T-cell (primary cell): ENCODE measurements at regions not wholly inside any gene's neighbourhood (a gene's known extent, or its start where the extent isn't known, plus 50 kb on each side); places are given as distances from the start of the nearest gene placed in this dataset.

ENCODE experiments used
- ATAC-seq, 4 experiments: fragments of 200-7000 bp in 3 of 4; fragments of 150-1000 bp in 1 of 4; cut with Tn5 transposase; replicated peaks in 1 of 4; 1 replicate in 3 of 4; 2 replicates in 1 of 4; pipeline ENCODE4 v1.10.0; 2021; ENCODE audit warnings: moderate library complexity in 3 of 4, mild to moderate bottlenecking in 2 of 4, moderate number of reproducible peaks in 1 of 4
- CTCF ChIA-PET, 2 donors: fragments of 300-600 bp; sonication (Branson Sonifier 250); formaldehyde crosslinking; loops; one replicate each; lab custom pipeline; 2022; ENCODE audit warnings: antibody characterized with exemption in 2 of 2; lab: Charles Lee
- POLR2A ChIA-PET, 2 donors: fragments of 300-600 bp; sonication (Branson Sonifier 250); formaldehyde crosslinking; loops; one replicate each; lab custom pipeline; 2022; ENCODE audit warnings: antibody characterized with exemption in 2 of 2; lab: Charles Lee
- DNase-seq, 35 experiments: peaks; one replicate each; pipeline versions ENCODE4 v3.0.0 to v3.0.0-alpha.2; 2013 to 2023
- H3K27ac ChIP-seq: one replicate; pipeline ENCODE4 v1.5.1; 2013; ENCODE audit warnings: low read length
- H3K27me3 ChIP-seq, 2 experiments: replicated peaks in 1 of 2; 1 replicate in 1 of 2; 2 replicates in 1 of 2; pipeline versions ENCODE4 v1.6.1 to v1.7.0; 2013; ENCODE audit warnings: low read length in 1 of 2, mixed read lengths in 1 of 2; ENCODE audit not compliant: control insufficient read depth in 2 of 2, insufficient read depth in 2 of 2; ENCODE audit errors: extremely low read depth in 1 of 2
- H3K36me3 ChIP-seq, 2 donors: 1 replicate in 1 of 2; 2 replicates in 1 of 2; pipeline versions ENCODE4 v1.6.1 to v1.7.0; 2013; ENCODE audit warnings: low read length in 1 of 2; ENCODE audit not compliant: control insufficient read depth in 2 of 2, insufficient read depth in 1 of 2; ENCODE audit errors: extremely low read depth in 1 of 2
- H3K4me1 ChIP-seq, 2 experiments: 1 replicate in 1 of 2; 2 replicates in 1 of 2; pipeline versions ENCODE4 v1.6.1 to v1.7.0; 2013; ENCODE audit warnings: low read length in 2 of 2, mixed read lengths in 1 of 2; ENCODE audit not compliant: insufficient read depth in 2 of 2, control insufficient read depth in 1 of 2; ENCODE audit errors: extremely low read depth in 1 of 2
- H3K4me3 ChIP-seq, 2 donors: 1 replicate in 1 of 2; 2 replicates in 1 of 2; pipeline versions ENCODE4 v1.5.1 to v1.7.0; 2013; ENCODE audit warnings: mild to moderate bottlenecking in 2 of 2, low read length in 1 of 2, moderate library complexity in 1 of 2; ENCODE audit not compliant: control insufficient read depth in 1 of 2; ENCODE audit errors: extremely low read depth in 1 of 2
- H3K9me3 ChIP-seq: 2 replicates; pipeline ENCODE4 v1.7.0; 2013
- H3K27ac Mint-ChIP-seq, 2 donors: one replicate each; pipeline ENCODE4 v1.8.0; 2020 to 2021; ENCODE audit warnings: mild to moderate bottlenecking in 2 of 2, mixed read lengths in 2 of 2
- H3K27me3 Mint-ChIP-seq, 2 donors: one replicate each; pipeline ENCODE4 v1.8.0; 2021 to 2022; ENCODE audit warnings: mixed read lengths in 2 of 2
- H3K36me3 Mint-ChIP-seq: one replicate; pipeline ENCODE4 v1.8.0; 2021; ENCODE audit warnings: mixed read lengths
- H3K4me1 Mint-ChIP-seq, 3 donors: one replicate each; pipeline ENCODE4 v1.8.0; 2020 to 2022; ENCODE audit warnings: mixed read lengths in 3 of 3, mild to moderate bottlenecking in 1 of 3
- H3K4me3 Mint-ChIP-seq, 3 donors: one replicate each; pipeline ENCODE4 v1.8.0; 2020 to 2022; ENCODE audit warnings: mild to moderate bottlenecking in 3 of 3, mixed read lengths in 3 of 3, moderate library complexity in 3 of 3
- H3K9me3 Mint-ChIP-seq, 3 donors: one replicate each; pipeline ENCODE4 v1.8.0; 2020 to 2022; ENCODE audit warnings: mixed read lengths in 3 of 3
- WGBS: methylation state at CpG from one replicate; pipeline ENCODE4 v1.1.5; 2013; ENCODE audit warnings: missing lambda C conversion rate; ENCODE audit not compliant: insufficient coverage; 5-methylcytosine and 5-hydroxymethylcytosine counted together

GRCh38 chr16:77610496-77610895 is 111.8 kb upstream of the NUDT7 start:
- Histone ChIP-seq H3K4me3 (no peak overlapping the region), H3K27ac (no peak overlapping the region), H3K4me1 (no peaks in the 10 kb centered on the region), H3K9me3 (no peaks in the 10 kb centered on the region), H3K36me3 (no peaks in the 10 kb centered on the region), H3K27me3 (no peaks in the 10 kb centered on the region)
- H3K4me3 Mint-ChIP-seq = no peak overlapping the region
- peaks cover 3 to 15% of the 10 kb centered on the region in 2 donors for H3K27me3 Mint-ChIP-seq
- WGBS = no CpG with 5 or more reads among the region's 6 CpGs
- no peak for DNase-seq
- no peaks in the 10 kb centered on the region for H3K36me3 Mint-ChIP-seq
- no peaks in the 10 kb centered on the region for H3K4me1 Mint-ChIP-seq
- POLR2A ChIA-PET = no interaction called here
- no peak overlapping the region for H3K27ac Mint-ChIP-seq
- no peaks in the 10 kb centered on the region for H3K9me3 Mint-ChIP-seq
- no peak for ATAC-seq
- CTCF ChIA-PET = no interaction called here

- no peaks in the 10 kb centered on the region for H3K4me1 ChIP-seq
- WGBS = no CpG with 5 or more reads among the region's 2 CpGs
- DNase-seq (no peak), ATAC-seq (no peak)
- Mint-ChIP-seq H3K27me3 (peaks cover 5 to 16% of the 10 kb centered on the region in 2 donors), H3K4me1 (no peaks in the 10 kb centered on the region), H3K36me3 (no peaks in the 10 kb centered on the region), H3K27ac (no peak overlapping the region), H3K4me3 (no peak overlapping the region), H3K9me3 (no peaks in the 10 kb centered on the region)
- no peaks in the 10 kb centered on the region for H3K9me3 ChIP-seq
- no peak overlapping the region for H3K4me3 ChIP-seq
- H3K36me3 ChIP-seq = no peaks in the 10 kb centered on the region
- ChIA-PET CTCF (no interaction called here), POLR2A (no interaction called here)
- H3K27me3 ChIP-seq = no peaks in the 10 kb centered on the region
- H3K27ac ChIP-seq = no peak overlapping the region
These were observed 110.9 kb upstream of the NUDT7 start for GRCh38 chr16:77611386-77611785.

- Histone ChIP-seq H3K36me3 (no peaks in the 10 kb centered on the region), H3K27ac (no peak overlapping the region), H3K27me3 (peaks cover 0 to 2% of the 10 kb centered on the region in 2 experiments), H3K4me3 (no peak overlapping the region), H3K9me3 (no peaks in the 10 kb centered on the region), H3K4me1 (no peaks in the 10 kb centered on the region)
- Mint-ChIP-seq H3K27me3 (peaks cover 9 to 21% of the 10 kb centered on the region in 2 donors), H3K4me1 (no peaks in the 10 kb centered on the region), H3K9me3 (no peaks in the 10 kb centered on the region), H3K27ac (no peak overlapping the region), H3K4me3 (no peak overlapping the region), H3K36me3 (no peaks in the 10 kb centered on the region)
- CTCF ChIA-PET = no interaction called here
- ATAC-seq (no peak), DNase-seq (no peak)
- no CpG with 5 or more reads among the region's 3 CpGs for WGBS
- POLR2A ChIA-PET = no interaction called here
These were observed 109.7 kb upstream of the NUDT7 start for GRCh38 chr16:77612596-77612995.

- Mint-ChIP-seq H3K9me3 (no peaks in the 10 kb centered on the region), H3K27me3 (peaks cover 12 to 25% of the 10 kb centered on the region in 2 donors), H3K36me3 (no peaks in the 10 kb centered on the region), H3K4me3 (no peak overlapping the region), H3K4me1 (no peaks in the 10 kb centered on the region), H3K27ac (no peak overlapping the region)
- H3K27ac ChIP-seq = no peak overlapping the region
- H3K27me3 ChIP-seq = peaks cover 0 to 5% of the 10 kb centered on the region in 2 experiments
- 55% methylated on average over 2 of the region's 2 CpGs for WGBS
- ATAC-seq (no peak), DNase-seq (no peak)
- no peaks in the 10 kb centered on the region for H3K36me3 ChIP-seq
- H3K9me3 ChIP-seq = no peaks in the 10 kb centered on the region
- H3K4me3 ChIP-seq = no peak overlapping the region
- POLR2A ChIA-PET = no interaction called here
- no peaks in the 10 kb centered on the region for H3K4me1 ChIP-seq
- CTCF ChIA-PET = no interaction called here
These were observed 109.2 kb upstream of the NUDT7 start for GRCh38 chr16:77613095-77613494.

- Mint-ChIP-seq H3K27me3 (peaks cover 14 to 32% of the 10 kb centered on the region in 2 donors), H3K36me3 (no peaks in the 10 kb centered on the region), H3K27ac (no peak overlapping the region), H3K4me1 (no peaks in the 10 kb centered on the region), H3K4me3 (no peak overlapping the region), H3K9me3 (no peaks in the 10 kb centered on the region)
- no peak for DNase-seq
- POLR2A ChIA-PET = no interaction called here
- ATAC-seq = no peak
- H3K36me3 ChIP-seq = no peaks in the 10 kb centered on the region
- H3K27me3 ChIP-seq = peaks cover 0 to 5% of the 10 kb centered on the region in 2 experiments
- 79% methylated on average over 2 of the region's 3 CpGs for WGBS
- no peak overlapping the region for H3K4me3 ChIP-seq
- H3K4me1 ChIP-seq = no peaks in the 10 kb centered on the region
- CTCF ChIA-PET = no interaction called here
- no peak overlapping the region for H3K27ac ChIP-seq
- H3K9me3 ChIP-seq = no peaks in the 10 kb centered on the region
These were observed 104.8 kb upstream of the NUDT7 start for GRCh38 chr16:77617553-77617952.

- Mint-ChIP-seq H3K4me1 (no peaks in the 10 kb centered on the region), H3K36me3 (no peaks in the 10 kb centered on the region), H3K27ac (no peak overlapping the region), H3K27me3 (peaks cover 14 to 32% of the 10 kb centered on the region in 2 donors), H3K4me3 (no peak overlapping the region), H3K9me3 (no peaks in the 10 kb centered on the region)
- H3K27ac ChIP-seq = no peak overlapping the region
- ATAC-seq (no peak), DNase-seq (no peak)
- H3K4me3 ChIP-seq = no peak overlapping the region
- H3K36me3 ChIP-seq = no peaks in the 10 kb centered on the region
- H3K4me1 ChIP-seq = no peaks in the 10 kb centered on the region
- ChIA-PET POLR2A (no interaction called here), CTCF (no interaction called here)
- no peaks in the 10 kb centered on the region for H3K9me3 ChIP-seq
- H3K27me3 ChIP-seq = peaks cover 0 to 5% of the 10 kb centered on the region in 2 experiments
- 30% methylated on average over 1 of the region's 5 CpGs for WGBS
These were observed 104.3 kb upstream of the NUDT7 start for GRCh38 chr16:77617996-77618395.

GRCh38 chr16:77618951-77619350 is 103.4 kb upstream of the NUDT7 start:
- 45% methylated on average over 2 of the region's 5 CpGs for WGBS
- Mint-ChIP-seq H3K27me3 (peaks cover 14 to 27% of the 10 kb centered on the region in 2 donors), H3K36me3 (no peaks in the 10 kb centered on the region), H3K4me1 (no peaks in the 10 kb centered on the region), H3K27ac (no peak overlapping the region), H3K4me3 (no peak overlapping the region), H3K9me3 (no peaks in the 10 kb centered on the region)
- Histone ChIP-seq H3K27me3 (peaks cover 0 to 5% of the 10 kb centered on the region in 2 experiments), H3K9me3 (no peaks in the 10 kb centered on the region), H3K36me3 (no peaks in the 10 kb centered on the region), H3K4me3 (no peak overlapping the region), H3K27ac (no peak overlapping the region), H3K4me1 (no peaks in the 10 kb centered on the region)
- ATAC-seq = no peak
- CTCF ChIA-PET = interaction anchor here in 1 of 2 donors (0.6 kb wide), 1 partner anchor 56 kb away, joined by 4 read pairs; no protein-coding TSS in a partner anchor
- no peak for DNase-seq
- POLR2A ChIA-PET = interaction anchor here in 1 of 2 donors (0.7 kb wide), 1 partner anchor 723 kb away, joined by 4 read pairs; no protein-coding TSS in a partner anchor
